ENCODE measurements at regions not wholly inside any gene's neighbourhood (a gene's known extent, or its start where the extent isn't known, plus 50 kb on each side); places are given as distances from the start of the nearest gene placed in this dataset.
A peak's percentile ranks its signal among the peaks of the same experiment; 100 is the strongest.

GRCh38 chr5:8870349-8870958 lies 675.4 kb downstream of the SEMA5A start:
- Histone ChIP-seq H3K27me3 (replicated peaks; ENCODE audit: control insufficient read depth, insufficient read depth, low read length) (no peaks in the 10 kb centered on the region; the same call in none of the 2 replicates), H3K36me3 (ENCODE audit: control insufficient read depth, insufficient read depth, low read length) (no peaks in the 10 kb centered on the region), H3K4me3 (replicated peaks; ENCODE audit: low read depth, low read length) (no peak overlapping the region)
- TF ChIP-seq, protein P1, sequence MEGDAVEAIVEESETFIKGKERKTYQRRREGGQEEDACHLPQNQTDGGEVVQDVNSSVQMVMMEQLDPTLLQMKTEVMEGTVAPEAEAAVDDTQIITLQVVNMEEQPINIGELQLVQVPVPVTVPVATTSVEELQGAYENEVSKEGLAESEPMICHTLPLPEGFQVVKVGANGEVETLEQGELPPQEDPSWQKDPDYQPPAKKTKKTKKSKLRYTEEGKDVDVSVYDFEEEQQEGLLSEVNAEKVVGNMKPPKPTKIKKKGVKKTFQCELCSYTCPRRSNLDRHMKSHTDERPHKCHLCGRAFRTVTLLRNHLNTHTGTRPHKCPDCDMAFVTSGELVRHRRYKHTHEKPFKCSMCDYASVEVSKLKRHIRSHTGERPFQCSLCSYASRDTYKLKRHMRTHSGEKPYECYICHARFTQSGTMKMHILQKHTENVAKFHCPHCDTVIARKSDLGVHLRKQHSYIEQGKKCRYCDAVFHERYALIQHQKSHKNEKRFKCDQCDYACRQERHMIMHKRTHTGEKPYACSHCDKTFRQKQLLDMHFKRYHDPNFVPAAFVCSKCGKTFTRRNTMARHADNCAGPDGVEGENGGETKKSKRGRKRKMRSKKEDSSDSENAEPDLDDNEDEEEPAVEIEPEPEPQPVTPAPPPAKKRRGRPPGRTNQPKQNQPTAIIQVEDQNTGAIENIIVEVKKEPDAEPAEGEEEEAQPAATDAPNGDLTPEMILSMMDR (IDR thresholded peaks at IDR 0.05; ENCODE audit: insufficient read depth, low read length, poor library complexity, severe bottlenecking): no peak
- no peak for DNase-seq (ENCODE audit: extremely low read depth, insufficient read length)

DNA sequence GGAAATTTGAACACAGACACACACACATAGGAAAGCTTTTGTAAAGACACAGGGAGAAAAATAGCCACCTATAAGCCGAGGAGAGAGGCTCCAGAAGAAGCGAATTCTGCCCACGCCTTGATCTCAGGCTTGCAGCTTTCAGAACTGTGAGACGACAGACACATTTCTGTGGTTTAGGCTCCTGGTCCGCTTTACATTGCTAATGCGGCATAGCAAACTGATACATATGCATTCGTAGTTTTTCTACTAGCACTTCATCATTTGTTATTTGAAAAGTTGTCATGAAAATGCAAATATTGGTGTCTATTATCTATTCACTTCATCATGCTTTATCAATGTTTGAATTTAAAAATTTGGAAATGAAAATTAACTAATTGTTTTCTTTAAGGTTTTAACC lies 674.9 kb downstream of the SEMA5A start:
- Histone ChIP-seq H3K36me3 (ENCODE audit: control insufficient read depth, insufficient read depth, low read length) (no peaks in the 10 kb centered on the region), H3K4me3 (replicated peaks; ENCODE audit: low read depth, low read length) (no peak overlapping the region), H3K27me3 (replicated peaks; ENCODE audit: control insufficient read depth, insufficient read depth, low read length) (no peaks in the 10 kb centered on the region; the same call in none of the 2 replicates)
- TF ChIP-seq, protein P1 (IDR thresholded peaks at IDR 0.05; ENCODE audit: insufficient read depth, low read length, poor library complexity, severe bottlenecking): no peak
- DNase-seq (ENCODE audit: extremely low read depth, insufficient read length): no peak

DNA sequence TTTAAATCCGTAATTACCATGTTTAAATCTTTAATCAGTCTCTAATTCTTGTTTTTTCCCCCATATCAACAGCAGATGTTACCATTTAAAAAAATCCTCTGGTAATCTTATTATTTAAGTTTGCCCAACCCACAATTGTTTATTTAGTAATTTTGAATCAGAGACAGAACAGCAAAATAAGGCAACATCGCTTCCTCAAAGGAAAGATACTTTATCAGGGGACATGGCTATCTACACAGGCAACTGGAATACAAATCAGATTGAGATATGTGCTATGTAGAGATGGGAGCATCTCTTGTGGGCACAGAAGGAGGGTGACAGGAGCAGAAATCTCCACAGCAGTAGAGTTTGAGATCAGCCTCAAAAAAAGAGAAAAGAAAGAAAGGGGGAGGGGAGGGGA lies 674.4 kb downstream of the SEMA5A start:
- H3K36me3 ChIP-seq (ENCODE audit: control insufficient read depth, insufficient read depth, low read length): no peaks in the 10 kb centered on the region
- no peak overlapping the region for H3K4me3 ChIP-seq (replicated peaks; ENCODE audit: low read depth, low read length)
- no peaks in the 10 kb centered on the region; the same call in none of the 2 replicates for H3K27me3 ChIP-seq (replicated peaks; ENCODE audit: control insufficient read depth, insufficient read depth, low read length)
- TF ChIP-seq, protein P1 (IDR thresholded peaks at IDR 0.05; ENCODE audit: insufficient read depth, low read length, poor library complexity, severe bottlenecking): no peak
- no peak for DNase-seq (ENCODE audit: extremely low read depth, insufficient read length)

- H3K36me3 ChIP-seq (ENCODE audit: control insufficient read depth, insufficient read depth, low read length): no peaks in the 10 kb centered on the region
- no peak for DNase-seq (ENCODE audit: extremely low read depth, insufficient read length)
- TF ChIP-seq, protein P1 (IDR thresholded peaks at IDR 0.05; ENCODE audit: insufficient read depth, low read length, poor library complexity, severe bottlenecking): no peak
- H3K4me3 ChIP-seq (replicated peaks; ENCODE audit: low read depth, low read length): no peak overlapping the region
- H3K27me3 ChIP-seq (replicated peaks; ENCODE audit: control insufficient read depth, insufficient read depth, low read length): no peaks in the 10 kb centered on the region; the same call in 1 of the 2 replicates
Observed at GRCh38 chr5:8875722-8876121, 670.2 kb downstream of the SEMA5A start.

DNA sequence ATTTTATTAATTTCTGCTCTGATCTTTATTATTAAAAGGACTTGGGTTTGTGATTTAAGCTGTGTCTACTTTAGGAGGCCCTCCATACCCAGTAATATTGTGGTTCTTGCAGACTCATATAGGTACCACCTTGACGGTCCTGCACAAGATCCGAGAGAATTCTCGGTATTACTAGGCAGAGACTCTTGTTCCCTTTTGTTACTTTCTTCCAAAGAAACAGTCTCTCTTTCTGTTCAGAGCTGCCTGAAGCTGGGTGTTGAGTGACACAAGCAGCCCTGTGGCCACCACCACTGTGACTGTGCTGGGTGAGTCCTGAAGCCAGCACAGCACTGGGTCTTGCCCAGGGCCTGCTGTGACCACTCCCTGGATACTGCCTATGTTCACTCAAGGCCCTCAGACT lies 666.6 kb downstream of the SEMA5A start:
- no peak overlapping the region for H3K4me3 ChIP-seq (replicated peaks; ENCODE audit: low read depth, low read length)
- TF ChIP-seq, protein P1 (IDR thresholded peaks at IDR 0.05; ENCODE audit: insufficient read depth, low read length, poor library complexity, severe bottlenecking): no peak
- DNase-seq (ENCODE audit: extremely low read depth, insufficient read length): peak; percentile 45
- no peaks in the 10 kb centered on the region for H3K36me3 ChIP-seq (ENCODE audit: control insufficient read depth, insufficient read depth, low read length)
- no peaks in the 10 kb centered on the region for H3K27me3 ChIP-seq (replicated peaks; ENCODE audit: control insufficient read depth, insufficient read depth, low read length)

GRCh38 chr5:8884029-8884428 lies 661.8 kb downstream of the SEMA5A start:
- TF ChIP-seq, protein P1 (IDR thresholded peaks at IDR 0.05; ENCODE audit: insufficient read depth, low read length, poor library complexity, severe bottlenecking): no peak
- Histone ChIP-seq H3K27me3 (replicated peaks; ENCODE audit: control insufficient read depth, insufficient read depth, low read length) (no peaks in the 10 kb centered on the region), H3K36me3 (ENCODE audit: control insufficient read depth, insufficient read depth, low read length) (no peaks in the 10 kb centered on the region), H3K4me3 (replicated peaks; ENCODE audit: low read depth, low read length) (no peak overlapping the region)
- no peak for DNase-seq (ENCODE audit: extremely low read depth, insufficient read length)

Data from GM06990 (cell line).